HCT116 (cell line): ENCODE measurements at regions not wholly inside any gene's neighbourhood (a gene's known extent, or its start where the extent isn't known, plus 50 kb on each side); places are given as distances from the start of the nearest gene placed in this dataset.

Experiments
- ATAC-seq: fragments of 200-7000 bp; cut with Tn5 transposase; 2 replicates; pipeline ENCODE4 v1.9.1; 2020; ENCODE audit warnings: mild to moderate bottlenecking, moderate library complexity
- BruUV-seq: library from RNA; stranded (reverse); fragments of 400-500 nt; replicated peaks from 2 replicates; lab custom pipeline; 2021; lab: Mats Ljungman, UMichigan
- CTCF ChIA-PET: fragments of 300-600 bp; sonication (Branson Sonifier 250); formaldehyde crosslinking; loops from one replicate; lab custom pipeline; 2021; ENCODE audit warnings: antibody characterized with exemption; lab: Charles Lee
- POLR2A ChIA-PET: fragments of 300-600, 350-600 bp; sonication (Branson Sonifier 250); formaldehyde crosslinking; loops from one replicate; lab custom pipeline; 2021; ENCODE audit warnings: antibody characterized with exemption; lab: Charles Lee
- RAD21 ChIA-PET, 2 experiments: fragments of 300-600 bp; sonication (Branson Sonifier 250); formaldehyde crosslinking; loops; one replicate each; lab custom pipeline; 2023; ENCODE audit warnings: low total read pairs in 2 of 2; ENCODE audit not compliant: uncharacterized antibody in 2 of 2, unreplicated experiment in 2 of 2, low non-redundant PET in 1 of 2; lab: Charles Lee
- DNase-seq: peaks from one replicate; pipeline ENCODE4 v3.0.0-alpha.2; 2010; ENCODE audit warnings: low read depth, low spot score
- H2AFZ ChIP-seq: fragments of 200-600 bp; shearing (Covaris generic), sonication (generic); 2 replicates; pipeline ENCODE4 v1.6.1; 2017; ENCODE audit warnings: low read depth, mixed run types, mixed read lengths, antibody characterized with exemption, low read length; ENCODE audit not compliant: poor library complexity, severe bottlenecking
- H3K27ac ChIP-seq: 2 replicates; pipeline ENCODE4 v1.5.1; 2012; ENCODE audit warnings: low read depth, low read length
- H3K27me3 ChIP-seq: fragments of 200-600 bp; sonication (generic); 2 replicates; pipeline ENCODE4 v1.6.1; 2016; ENCODE audit warnings: mixed run types, low read length, mixed read lengths; ENCODE audit not compliant: insufficient read depth
- H3K36me3 ChIP-seq, 2 experiments: fragments of 200-500 bp in 1 of 2; fragments of 200-600 bp in 1 of 2; sonication (Bioruptor generic) in 1 of 2; sonication (generic) in 1 of 2; 2 replicates each; pipeline versions ENCODE4 v1.5.1 to v1.6.1; 2014 to 2016; ENCODE audit warnings: low read length in 2 of 2, inconsistent platforms in 1 of 2, mixed read lengths in 1 of 2, mixed run types in 1 of 2; ENCODE audit not compliant: insufficient read depth in 2 of 2, control insufficient read depth in 1 of 2
- H3K4me1 ChIP-seq, 2 experiments: fragments of 200-600 bp in 1 of 2; sonication (generic) in 1 of 2; 2 replicates each; pipeline versions ENCODE4 v1.5.1 to v1.6.1; 2012 to 2017; ENCODE audit warnings: low read length in 2 of 2, inconsistent platforms in 1 of 2, mild to moderate bottlenecking in 1 of 2, mixed read lengths in 1 of 2, mixed run types in 1 of 2, moderate library complexity in 1 of 2; ENCODE audit not compliant: insufficient read depth in 2 of 2, control insufficient read depth in 1 of 2
- H3K4me2 ChIP-seq: fragments of 200-600 bp; sonication (generic); 2 replicates; pipeline ENCODE4 v1.6.1; 2017; ENCODE audit warnings: mixed run types, low read length, mixed read lengths
- H3K4me3 ChIP-seq, 2 experiments: fragments of 200-600 bp in 1 of 2; sonication (generic) in 1 of 2; replicated peaks in 1 of 2; 2 replicates each; pipeline ENCODE4 v1.5.1; 2011 to 2016; ENCODE audit warnings: low read length in 2 of 2, control low read depth in 1 of 2, low read depth in 1 of 2, mild to moderate bottlenecking in 1 of 2, mixed read lengths in 1 of 2, mixed run types in 1 of 2
- H3K79me2 ChIP-seq: fragments of 200-600 bp; sonication (generic); 2 replicates; pipeline ENCODE4 v1.6.1; 2017; ENCODE audit warnings: mild to moderate bottlenecking, mixed run types, low read length, moderate library complexity, mixed read lengths; ENCODE audit not compliant: insufficient read depth
- H3K9ac ChIP-seq: fragments of 200-600 bp; sonication (generic); 2 replicates; pipeline ENCODE4 v1.6.1; 2016; ENCODE audit warnings: low read length, mixed read lengths
- H3K9me2 ChIP-seq: fragments of 200-600 bp; sonication (generic), shearing (Covaris generic); 2 replicates; pipeline ENCODE4 v1.6.1; 2017; ENCODE audit warnings: mixed run types, mild to moderate bottlenecking, moderate library complexity; ENCODE audit not compliant: insufficient read depth
- H3K9me3 ChIP-seq, 2 experiments: fragments of 200-500 bp in 1 of 2; fragments of 200-600 bp in 1 of 2; sonication (Bioruptor generic) in 1 of 2; sonication (generic) in 1 of 2; 2 replicates each; pipeline ENCODE4 v1.6.1; 2014 to 2017; ENCODE audit warnings: low read length in 2 of 2, mixed read lengths in 2 of 2, inconsistent platforms in 1 of 2, low read depth in 1 of 2, mild to moderate bottlenecking in 1 of 2, mixed run types in 1 of 2, moderate library complexity in 1 of 2; ENCODE audit not compliant: control insufficient read depth in 1 of 2, insufficient read depth in 1 of 2
- H4K20me1 ChIP-seq: fragments of 200-600 bp; sonication (generic), shearing (Covaris generic); 2 replicates; pipeline ENCODE4 v1.6.1; 2017; ENCODE audit warnings: mixed run types, mild to moderate bottlenecking, moderate library complexity; ENCODE audit not compliant: insufficient read depth
- ATF3 ChIP-seq: IDR thresholded peaks from 2 replicates; pipeline ENCODE4 v1.6.1; 2012
- CBX3 ChIP-seq: IDR thresholded peaks from 2 replicates; pipeline ENCODE4 v1.6.1; 2012; ENCODE audit warnings: low read depth
- EGR1 ChIP-seq: IDR thresholded peaks from 2 replicates; pipeline ENCODE4 v1.6.1; 2012; ENCODE audit warnings: low read depth
- ELF1 ChIP-seq: IDR thresholded peaks from 2 replicates; pipeline ENCODE4 v1.6.1; 2012; ENCODE audit warnings: low read depth, borderline replicate concordance
- FOSL1 ChIP-seq: IDR thresholded peaks from 2 replicates; pipeline ENCODE4 v1.6.1; 2012; ENCODE audit warnings: low read depth
- JUND ChIP-seq: IDR thresholded peaks from 2 replicates; pipeline ENCODE4 v1.6.1; 2012
- POLR2A ChIP-seq: IDR thresholded peaks from 2 replicates; pipeline ENCODE4 v1.7.0; 2011; ENCODE audit warnings: borderline replicate concordance; ENCODE audit not compliant: insufficient read depth, insufficient read length; ENCODE audit errors: extremely low read depth
- POLR2AphosphoS5 ChIP-seq: IDR thresholded peaks from 2 replicates; pipeline ENCODE4 v1.6.1; 2011; ENCODE audit warnings: mild to moderate bottlenecking, low read depth, low read length, moderate library complexity
- RAD21 ChIP-seq: IDR thresholded peaks from 2 replicates; pipeline ENCODE4 v1.6.1; 2012; ENCODE audit warnings: low read depth, mild to moderate bottlenecking
- REST ChIP-seq: IDR thresholded peaks from 2 replicates; pipeline ENCODE4 v1.6.1; 2012; ENCODE audit warnings: low read depth
- SP1 ChIP-seq: IDR thresholded peaks from 2 replicates; pipeline ENCODE4 v1.6.1; 2012; ENCODE audit warnings: low read depth
- TCF7L2 ChIP-seq: IDR thresholded peaks from 2 replicates; pipeline ENCODE4 v1.7.0; 2011; ENCODE audit warnings: borderline replicate concordance, inconsistent platforms; ENCODE audit not compliant: insufficient read depth, insufficient read length; ENCODE audit errors: extremely low read depth
- YY1 ChIP-seq: IDR thresholded peaks from 2 replicates; pipeline ENCODE4 v1.6.1; 2011; ENCODE audit warnings: low read length, low read depth, moderate library complexity, mild to moderate bottlenecking; ENCODE audit not compliant: insufficient replicate concordance; ENCODE audit errors: extremely low read depth
- ZFX ChIP-seq: fragments of 450-650 bp; IDR thresholded peaks from 2 replicates; pipeline ENCODE4 v1.6.1; 2017
- intact Hi-C: fragments of 100-400 bp; cut with micrococcal nuclease; formaldehyde crosslinking; loops from 2 replicates; pipeline ENCODE4 v1.10.0; 2022
- TF ChIP-seq, protein P1 (sequence below), 3 experiments: fragments of 200-600 bp in 1 of 3; sonication (generic) in 1 of 3; IDR thresholded peaks in 2 of 3; conservative IDR thresholded peaks in 1 of 3; 2 replicates each; pipeline ENCODE4 v1.5.1; 2012 to 2017; ENCODE audit warnings: low read depth in 2 of 3, low read length in 2 of 3, antibody characterized with exemption in 1 of 3, borderline replicate concordance in 1 of 3, control low read depth in 1 of 3, mild to moderate bottlenecking in 1 of 3, mixed read lengths in 1 of 3, mixed run types in 1 of 3, moderate library complexity in 1 of 3; ENCODE audit not compliant: insufficient read depth in 1 of 3
- TF ChIP-seq, protein P2 (sequence below): IDR thresholded peaks from 2 replicates; pipeline ENCODE4 v1.6.1; 2011; ENCODE audit warnings: mild to moderate bottlenecking, low read length, moderate library complexity; ENCODE audit not compliant: insufficient replicate concordance; ENCODE audit errors: extremely low read depth

- intact Hi-C loops, result no loop called here
- Histone ChIP-seq H4K20me1 (no peaks in the 10 kb centered on the region), H3K27me3 (no peaks in the 10 kb centered on the region), H3K9me3 (no peaks in the 10 kb centered on the region), H3K4me2 (no peak overlapping the region), H3K4me3 (no peak overlapping the region), H3K79me2 (no peaks in the 10 kb centered on the region), H3K9me2 (no peaks in the 10 kb centered on the region), H2AFZ (no peak overlapping the region), H3K9ac (no peak overlapping the region), H3K27ac (no peak overlapping the region), H3K4me1 (no peaks in the 10 kb centered on the region), H3K36me3 (no peaks in the 10 kb centered on the region)
- ATAC-seq, result no peak
- TF ChIP-seq YY1 (no peak), REST (no peak), ATF3 (no peak), SP1 (no peak), CBX3 (no peak), JUND (no peak), POLR2A (no peak), ZFX (no peak), RAD21 (no peak), ELF1 (no peak), TCF7L2 (no peak), EGR1 (no peak), FOSL1 (no peak), POLR2AphosphoS5 (no peak)
- TF ChIP-seq, protein P1, sequence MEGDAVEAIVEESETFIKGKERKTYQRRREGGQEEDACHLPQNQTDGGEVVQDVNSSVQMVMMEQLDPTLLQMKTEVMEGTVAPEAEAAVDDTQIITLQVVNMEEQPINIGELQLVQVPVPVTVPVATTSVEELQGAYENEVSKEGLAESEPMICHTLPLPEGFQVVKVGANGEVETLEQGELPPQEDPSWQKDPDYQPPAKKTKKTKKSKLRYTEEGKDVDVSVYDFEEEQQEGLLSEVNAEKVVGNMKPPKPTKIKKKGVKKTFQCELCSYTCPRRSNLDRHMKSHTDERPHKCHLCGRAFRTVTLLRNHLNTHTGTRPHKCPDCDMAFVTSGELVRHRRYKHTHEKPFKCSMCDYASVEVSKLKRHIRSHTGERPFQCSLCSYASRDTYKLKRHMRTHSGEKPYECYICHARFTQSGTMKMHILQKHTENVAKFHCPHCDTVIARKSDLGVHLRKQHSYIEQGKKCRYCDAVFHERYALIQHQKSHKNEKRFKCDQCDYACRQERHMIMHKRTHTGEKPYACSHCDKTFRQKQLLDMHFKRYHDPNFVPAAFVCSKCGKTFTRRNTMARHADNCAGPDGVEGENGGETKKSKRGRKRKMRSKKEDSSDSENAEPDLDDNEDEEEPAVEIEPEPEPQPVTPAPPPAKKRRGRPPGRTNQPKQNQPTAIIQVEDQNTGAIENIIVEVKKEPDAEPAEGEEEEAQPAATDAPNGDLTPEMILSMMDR (IDR thresholded peaks at IDR 0.05 in 2 of 3, conservative IDR thresholded peaks at IDR 0.05 in 1 of 3; ENCODE audit: borderline replicate concordance in 1 of 3, insufficient read depth in 1 of 3, low read depth in 2 of 3, low read length in 2 of 3), result no peak
- TF ChIP-seq, protein P2, sequence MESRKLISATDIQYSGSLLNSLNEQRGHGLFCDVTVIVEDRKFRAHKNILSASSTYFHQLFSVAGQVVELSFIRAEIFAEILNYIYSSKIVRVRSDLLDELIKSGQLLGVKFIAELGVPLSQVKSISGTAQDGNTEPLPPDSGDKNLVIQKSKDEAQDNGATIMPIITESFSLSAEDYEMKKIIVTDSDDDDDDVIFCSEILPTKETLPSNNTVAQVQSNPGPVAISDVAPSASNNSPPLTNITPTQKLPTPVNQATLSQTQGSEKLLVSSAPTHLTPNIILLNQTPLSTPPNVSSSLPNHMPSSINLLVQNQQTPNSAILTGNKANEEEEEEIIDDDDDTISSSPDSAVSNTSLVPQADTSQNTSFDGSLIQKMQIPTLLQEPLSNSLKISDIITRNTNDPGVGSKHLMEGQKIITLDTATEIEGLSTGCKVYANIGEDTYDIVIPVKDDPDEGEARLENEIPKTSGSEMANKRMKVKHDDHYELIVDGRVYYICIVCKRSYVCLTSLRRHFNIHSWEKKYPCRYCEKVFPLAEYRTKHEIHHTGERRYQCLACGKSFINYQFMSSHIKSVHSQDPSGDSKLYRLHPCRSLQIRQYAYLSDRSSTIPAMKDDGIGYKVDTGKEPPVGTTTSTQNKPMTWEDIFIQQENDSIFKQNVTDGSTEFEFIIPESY, result no peak
- ChIA-PET CTCF (no interaction called here), RAD21 (no interaction called here), POLR2A (no interaction called here)
- DNase-seq, result no peak
- BruUV-seq, result no TSS peak
These were observed 129.5 kb upstream of the ARG1 start for GRCh38 chr6:131443514-131443913.
